HepG2 (cell line): ENCODE measurements at regions not wholly inside any gene's neighbourhood (a gene's known extent, or its start where the extent isn't known, plus 50 kb on each side); places are given as distances from the start of the nearest gene placed in this dataset.

ENCODE experiments used
- CHD2 ChIP-seq: IDR thresholded peaks from 2 replicates; pipeline ENCODE4 v1.6.1; 2011; ENCODE audit warnings: low read depth, low read length, improper control_type of control experiment
- ELF3 ChIP-seq: IDR thresholded peaks from 2 replicates; pipeline ENCODE4 v1.6.1; 2016; ENCODE audit warnings: missing genetic modification reagents, missing compliant biosample characterization
- ERF ChIP-seq: IDR thresholded peaks from 2 replicates; pipeline ENCODE4 v1.6.1; 2018; ENCODE audit warnings: missing biosample characterization, missing genetic modification reagents
- JARID2 ChIP-seq: sonication (generic); formaldehyde crosslinking; IDR thresholded peaks from 2 replicates; pipeline ENCODE4 v1.8.1; 2023; ENCODE audit warnings: missing genetic modification reagents, inconsistent platforms; ENCODE audit not compliant: insufficient replicate concordance
- JUND ChIP-seq: sonication (generic); formaldehyde crosslinking; IDR thresholded peaks from 2 replicates; pipeline ENCODE4 v1.8.0; 2022; ENCODE audit warnings: mild to moderate bottlenecking, missing genetic modification reagents
- KDM2A ChIP-seq: sonication (generic); formaldehyde crosslinking; IDR thresholded peaks from 2 replicates; pipeline ENCODE4 v1.4.0; 2020; ENCODE audit warnings: low read depth, missing genetic modification reagents, borderline replicate concordance
- MAFK ChIP-seq, 2 experiments: IDR thresholded peaks in 1 of 2; conservative IDR thresholded peaks in 1 of 2; 2 replicates each; pipeline ENCODE4 v1.6.1; 2011; ENCODE audit warnings: improper control_type of control experiment in 2 of 2, low read length in 2 of 2
- MAZ ChIP-seq, 2 experiments: sonication (generic) in 1 of 2; formaldehyde crosslinking in 1 of 2; IDR thresholded peaks; 2 replicates each; pipeline versions ENCODE4 v1.5.0 to v1.6.1; 2012 to 2020; ENCODE audit warnings: low read depth in 2 of 2, mild to moderate bottlenecking in 2 of 2, borderline replicate concordance in 1 of 2, improper control_type of control experiment in 1 of 2, low read length in 1 of 2, missing genetic modification reagents in 1 of 2, moderate library complexity in 1 of 2
- MIER3 ChIP-seq: IDR thresholded peaks from 2 replicates; pipeline ENCODE4 v1.6.1; 2016; ENCODE audit warnings: missing compliant biosample characterization, borderline replicate concordance
- NCOA1 ChIP-seq: sonication (generic); formaldehyde crosslinking; IDR thresholded peaks from 2 replicates; pipeline ENCODE4 v1.9.0; 2021; ENCODE audit warnings: missing genetic modification reagents
- NCOA2 ChIP-seq: sonication (generic); formaldehyde crosslinking; IDR thresholded peaks from 2 replicates; pipeline ENCODE4 v1.8.0; 2022; ENCODE audit warnings: inconsistent platforms
- RAD21 ChIP-seq: fragments of 450-650 bp; formaldehyde crosslinking; IDR thresholded peaks from 2 replicates; pipeline ENCODE4 v1.5.0; 2020; ENCODE audit warnings: mild to moderate bottlenecking
- RARG ChIP-seq: sonication (generic); formaldehyde crosslinking; IDR thresholded peaks from 2 replicates; pipeline ENCODE4 v1.4.0; 2020; ENCODE audit warnings: low read depth, mild to moderate bottlenecking, missing genetic modification reagents
- TEAD3 ChIP-seq: optimal IDR thresholded peaks from 2 replicates; pipeline ENCODE3; 2016; ENCODE audit warnings: borderline replicate concordance
- ZFY ChIP-seq: sonication (generic); formaldehyde crosslinking; IDR thresholded peaks from 2 replicates; pipeline ENCODE4 v1.4.0; 2020; ENCODE audit warnings: missing genetic modification reagents
- ZNF274 ChIP-seq: sonication (generic); formaldehyde crosslinking; IDR thresholded peaks from 2 replicates; pipeline ENCODE4 v1.5.1; 2020; ENCODE audit warnings: mild to moderate bottlenecking, missing genetic modification reagents
- ZNF430 ChIP-seq: sonication (generic); formaldehyde crosslinking; IDR thresholded peaks from 2 replicates; pipeline ENCODE4 v1.9.0; 2021; ENCODE audit warnings: mild to moderate bottlenecking, missing genetic modification reagents
- ZNF605 ChIP-seq: sonication (generic); formaldehyde crosslinking; IDR thresholded peaks from 2 replicates; pipeline ENCODE4 v1.8.0; 2022; ENCODE audit warnings: mild to moderate bottlenecking, missing genetic modification reagents
- ZNF644 ChIP-seq: IDR thresholded peaks from 2 replicates; pipeline ENCODE4 v1.6.1; 2016; ENCODE audit warnings: low read depth
- ZNF792 ChIP-seq: IDR thresholded peaks from 2 replicates; pipeline ENCODE4 v1.6.1; 2016
- TF ChIP-seq, protein P1 (sequence below): sonication (generic); formaldehyde crosslinking; IDR thresholded peaks from 2 replicates; pipeline ENCODE4 v1.8.0; 2022; ENCODE audit warnings: mild to moderate bottlenecking, missing genetic modification reagents; ENCODE audit not compliant: insufficient replicate concordance
- TF ChIP-seq, protein P2 (sequence below): sonication (generic); formaldehyde crosslinking; IDR thresholded peaks from 2 replicates; pipeline ENCODE4 v1.5.0; 2020; ENCODE audit warnings: mild to moderate bottlenecking, missing genetic modification reagents
- TF ChIP-seq, protein P3 (sequence below): sonication (generic); formaldehyde crosslinking; IDR thresholded peaks from 2 replicates; pipeline ENCODE4 v1.5.1; 2020; ENCODE audit warnings: mild to moderate bottlenecking, moderate library complexity, missing genetic modification reagents
- TF ChIP-seq, protein P4 (sequence below): sonication (generic); formaldehyde crosslinking; IDR thresholded peaks from 2 replicates; pipeline ENCODE4 v1.5.0; 2020; ENCODE audit warnings: mild to moderate bottlenecking, missing genetic modification reagents, moderate library complexity

DNA sequence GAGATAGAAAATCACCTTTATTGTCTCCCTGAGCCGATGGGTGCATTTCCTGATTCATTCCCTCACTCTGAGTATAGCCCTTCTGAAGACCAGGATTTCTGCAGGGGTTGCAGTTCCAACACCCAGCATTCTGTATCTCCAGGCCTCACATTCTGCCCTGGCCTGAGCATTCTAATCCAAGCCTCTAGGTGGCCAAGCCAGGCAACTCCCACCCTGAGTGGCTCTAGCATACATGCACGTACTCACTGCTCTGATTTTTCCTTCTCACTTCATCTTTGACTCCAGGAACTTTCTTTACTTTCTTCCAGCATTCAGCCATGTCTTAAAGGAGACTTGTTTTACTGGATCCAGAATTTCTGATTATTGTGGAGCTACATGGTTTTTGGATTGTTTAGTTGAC lies 100.7 kb upstream of the STK39 start (continued):
- TF ChIP-seq, protein P1, sequence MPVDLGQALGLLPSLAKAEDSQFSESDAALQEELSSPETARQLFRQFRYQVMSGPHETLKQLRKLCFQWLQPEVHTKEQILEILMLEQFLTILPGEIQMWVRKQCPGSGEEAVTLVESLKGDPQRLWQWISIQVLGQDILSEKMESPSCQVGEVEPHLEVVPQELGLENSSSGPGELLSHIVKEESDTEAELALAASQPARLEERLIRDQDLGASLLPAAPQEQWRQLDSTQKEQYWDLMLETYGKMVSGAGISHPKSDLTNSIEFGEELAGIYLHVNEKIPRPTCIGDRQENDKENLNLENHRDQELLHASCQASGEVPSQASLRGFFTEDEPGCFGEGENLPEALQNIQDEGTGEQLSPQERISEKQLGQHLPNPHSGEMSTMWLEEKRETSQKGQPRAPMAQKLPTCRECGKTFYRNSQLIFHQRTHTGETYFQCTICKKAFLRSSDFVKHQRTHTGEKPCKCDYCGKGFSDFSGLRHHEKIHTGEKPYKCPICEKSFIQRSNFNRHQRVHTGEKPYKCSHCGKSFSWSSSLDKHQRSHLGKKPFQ, result no peak
- TF ChIP-seq, protein P2, sequence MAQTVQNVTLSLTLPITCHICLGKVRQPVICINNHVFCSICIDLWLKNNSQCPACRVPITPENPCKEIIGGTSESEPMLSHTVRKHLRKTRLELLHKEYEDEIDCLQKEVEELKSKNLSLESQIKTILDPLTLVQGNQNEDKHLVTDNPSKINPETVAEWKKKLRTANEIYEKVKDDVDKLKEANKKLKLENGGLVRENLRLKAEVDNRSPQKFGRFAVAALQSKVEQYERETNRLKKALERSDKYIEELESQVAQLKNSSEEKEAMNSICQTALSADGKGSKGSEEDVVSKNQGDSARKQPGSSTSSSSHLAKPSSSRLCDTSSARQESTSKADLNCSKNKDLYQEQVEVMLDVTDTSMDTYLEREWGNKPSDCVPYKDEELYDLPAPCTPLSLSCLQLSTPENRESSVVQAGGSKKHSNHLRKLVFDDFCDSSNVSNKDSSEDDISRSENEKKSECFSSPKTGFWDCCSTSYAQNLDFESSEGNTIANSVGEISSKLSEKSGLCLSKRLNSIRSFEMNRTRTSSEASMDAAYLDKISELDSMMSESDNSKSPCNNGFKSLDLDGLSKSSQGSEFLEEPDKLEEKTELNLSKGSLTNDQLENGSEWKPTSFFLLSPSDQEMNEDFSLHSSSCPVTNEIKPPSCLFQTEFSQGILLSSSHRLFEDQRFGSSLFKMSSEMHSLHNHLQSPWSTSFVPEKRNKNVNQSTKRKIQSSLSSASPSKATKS (CRISPR knock-in tag), result no peak
- 0 out of 2 replicates have a peak, but pooled peaks have one; percentile 45 for TF ChIP-seq ZNF792 (CRISPR knock-in tag)
- peak; percentile 68 for TF ChIP-seq TEAD3 (CRISPR knock-in tag)
- 0 out of 2 replicates have a peak, but pooled peaks have one; percentile 23 for TF ChIP-seq NCOA2 (CRISPR knock-in tag)
- TF ChIP-seq, protein P3, sequence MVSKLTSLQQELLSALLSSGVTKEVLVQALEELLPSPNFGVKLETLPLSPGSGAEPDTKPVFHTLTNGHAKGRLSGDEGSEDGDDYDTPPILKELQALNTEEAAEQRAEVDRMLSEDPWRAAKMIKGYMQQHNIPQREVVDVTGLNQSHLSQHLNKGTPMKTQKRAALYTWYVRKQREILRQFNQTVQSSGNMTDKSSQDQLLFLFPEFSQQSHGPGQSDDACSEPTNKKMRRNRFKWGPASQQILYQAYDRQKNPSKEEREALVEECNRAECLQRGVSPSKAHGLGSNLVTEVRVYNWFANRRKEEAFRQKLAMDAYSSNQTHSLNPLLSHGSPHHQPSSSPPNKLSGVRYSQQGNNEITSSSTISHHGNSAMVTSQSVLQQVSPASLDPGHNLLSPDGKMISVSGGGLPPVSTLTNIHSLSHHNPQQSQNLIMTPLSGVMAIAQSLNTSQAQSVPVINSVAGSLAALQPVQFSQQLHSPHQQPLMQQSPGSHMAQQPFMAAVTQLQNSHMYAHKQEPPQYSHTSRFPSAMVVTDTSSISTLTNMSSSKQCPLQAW (CRISPR knock-in tag), result 0 out of 2 replicates have a peak, but pooled peaks have one; percentile 33
- no peak for TF ChIP-seq RARG
- TF ChIP-seq MAFK (conservative IDR thresholded peaks at IDR 0.05 in 1 of 2, IDR thresholded peaks at IDR 0.05 in 1 of 2; ENCODE audit: low read length in 2 of 2), result peak; percentile 31 to 35; a peak in 2 of 4 replicates
- TF ChIP-seq NCOA1 (CRISPR knock-in tag), result no peak
- 0 out of 2 replicates have a peak, but pooled peaks have one; percentile 33 for TF ChIP-seq MIER3 (CRISPR knock-in tag)
- TF ChIP-seq ZFY (CRISPR knock-in tag), result peak; percentile 40; the same call in 1 of the 2 replicates
- TF ChIP-seq JARID2, result peak; percentile 60
- peak; percentile 48; the same call in 1 of the 2 replicates for TF ChIP-seq ELF3
- peak; percentile 58; the same call in 1 of the 2 replicates for TF ChIP-seq ZNF605 (CRISPR knock-in tag)
- TF ChIP-seq JUND (CRISPR knock-in tag), result no peak
- no peak for TF ChIP-seq ZNF430 (CRISPR knock-in tag)
- no peak for TF ChIP-seq CHD2
- TF ChIP-seq, protein P4, sequence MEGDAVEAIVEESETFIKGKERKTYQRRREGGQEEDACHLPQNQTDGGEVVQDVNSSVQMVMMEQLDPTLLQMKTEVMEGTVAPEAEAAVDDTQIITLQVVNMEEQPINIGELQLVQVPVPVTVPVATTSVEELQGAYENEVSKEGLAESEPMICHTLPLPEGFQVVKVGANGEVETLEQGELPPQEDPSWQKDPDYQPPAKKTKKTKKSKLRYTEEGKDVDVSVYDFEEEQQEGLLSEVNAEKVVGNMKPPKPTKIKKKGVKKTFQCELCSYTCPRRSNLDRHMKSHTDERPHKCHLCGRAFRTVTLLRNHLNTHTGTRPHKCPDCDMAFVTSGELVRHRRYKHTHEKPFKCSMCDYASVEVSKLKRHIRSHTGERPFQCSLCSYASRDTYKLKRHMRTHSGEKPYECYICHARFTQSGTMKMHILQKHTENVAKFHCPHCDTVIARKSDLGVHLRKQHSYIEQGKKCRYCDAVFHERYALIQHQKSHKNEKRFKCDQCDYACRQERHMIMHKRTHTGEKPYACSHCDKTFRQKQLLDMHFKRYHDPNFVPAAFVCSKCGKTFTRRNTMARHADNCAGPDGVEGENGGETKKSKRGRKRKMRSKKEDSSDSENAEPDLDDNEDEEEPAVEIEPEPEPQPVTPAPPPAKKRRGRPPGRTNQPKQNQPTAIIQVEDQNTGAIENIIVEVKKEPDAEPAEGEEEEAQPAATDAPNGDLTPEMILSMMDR (CRISPR knock-in tag), result peak; percentile 80
- TF ChIP-seq ZNF644 (CRISPR knock-in tag), result peak; percentile 44; the same call in 1 of the 2 replicates
- TF ChIP-seq KDM2A (CRISPR knock-in tag), result peak; percentile 47; the same call in 1 of the 2 replicates
- TF ChIP-seq ZNF274, result no peak
- 0 out of 2 replicates have a peak, but pooled peaks have one; percentile 37 for TF ChIP-seq ERF (CRISPR knock-in tag)
- TF ChIP-seq RAD21, result peak; percentile 38; the same call in 1 of the 2 replicates
- TF ChIP-seq MAZ (IDR thresholded peaks at IDR 0.05; ENCODE audit: borderline replicate concordance, low read depth, low read length), result no peak
- no peak for TF ChIP-seq MAZ (CRISPR knock-in tag; IDR thresholded peaks at IDR 0.05; ENCODE audit: low read depth)
